ENCODE measurements at regions not wholly inside any gene's neighbourhood (a gene's known extent, or its start where the extent isn't known, plus 50 kb on each side); places are given as distances from the start of the nearest gene placed in this dataset.

DNA sequence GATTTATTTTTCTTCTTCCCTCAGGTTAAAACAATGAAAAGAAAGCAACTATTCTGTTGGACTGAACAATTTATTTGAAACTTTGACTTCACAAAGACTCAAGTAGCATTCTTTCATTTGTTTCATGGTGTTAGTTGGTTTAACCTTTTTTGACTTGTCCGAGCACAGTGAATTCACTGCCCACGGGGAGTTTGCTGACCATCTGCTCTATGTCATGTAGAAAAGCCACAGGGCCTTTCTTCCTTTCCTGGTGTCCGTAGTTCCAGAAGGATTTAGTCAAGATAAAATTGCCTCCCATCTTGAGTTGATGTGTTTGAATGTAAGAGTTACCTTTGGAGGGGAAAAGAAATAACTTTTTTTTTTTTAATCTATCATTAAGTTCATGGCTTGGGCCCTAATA, 55.1 kb upstream of the ZNF608 start:
- DNase-seq: no peak
- no peak overlapping the region for H3K27ac ChIP-seq (ENCODE audit: low read depth, low read length)
- H3K9ac ChIP-seq (ENCODE audit: extremely low read depth, low read length, poor library complexity, severe bottlenecking): no peak overlapping the region
- H3K9me3 ChIP-seq (ENCODE audit: control insufficient read depth, low read length): no peaks in the 10 kb centered on the region
- H3K4me1 ChIP-seq (ENCODE audit: control insufficient read depth, insufficient read depth, low read length): no peaks in the 10 kb centered on the region
- Mint-ChIP-seq H3K4me1 (peaks cover 2% of the 10 kb centered on the region), H3K36me3 (ENCODE audit: low read depth) (no peaks in the 10 kb centered on the region), H3K9me3 (no peaks in the 10 kb centered on the region), H3K27me3 (ENCODE audit: insufficient read depth) (peaks cover 3% of the 10 kb centered on the region), H3K27ac (no peak overlapping the region), H3K4me3 (no peak overlapping the region)
- no peaks in the 10 kb centered on the region for H3K36me3 ChIP-seq (ENCODE audit: control insufficient read depth, insufficient read depth, low read length)
- no peak overlapping the region for H3K4me3 ChIP-seq (ENCODE audit: low read length)
- 56 to 97% methylated on average over 2 to 3 of the region's 3 CpGs for WGBS, 2 experiments (ENCODE audit: insufficient coverage in 1 of 2, insufficient read length in 1 of 2)
- H3K27me3 ChIP-seq (ENCODE audit: control insufficient read depth, insufficient read depth, low read length, poor library complexity, severe bottlenecking): no peaks in the 10 kb centered on the region
- TF ChIP-seq, protein P1, sequence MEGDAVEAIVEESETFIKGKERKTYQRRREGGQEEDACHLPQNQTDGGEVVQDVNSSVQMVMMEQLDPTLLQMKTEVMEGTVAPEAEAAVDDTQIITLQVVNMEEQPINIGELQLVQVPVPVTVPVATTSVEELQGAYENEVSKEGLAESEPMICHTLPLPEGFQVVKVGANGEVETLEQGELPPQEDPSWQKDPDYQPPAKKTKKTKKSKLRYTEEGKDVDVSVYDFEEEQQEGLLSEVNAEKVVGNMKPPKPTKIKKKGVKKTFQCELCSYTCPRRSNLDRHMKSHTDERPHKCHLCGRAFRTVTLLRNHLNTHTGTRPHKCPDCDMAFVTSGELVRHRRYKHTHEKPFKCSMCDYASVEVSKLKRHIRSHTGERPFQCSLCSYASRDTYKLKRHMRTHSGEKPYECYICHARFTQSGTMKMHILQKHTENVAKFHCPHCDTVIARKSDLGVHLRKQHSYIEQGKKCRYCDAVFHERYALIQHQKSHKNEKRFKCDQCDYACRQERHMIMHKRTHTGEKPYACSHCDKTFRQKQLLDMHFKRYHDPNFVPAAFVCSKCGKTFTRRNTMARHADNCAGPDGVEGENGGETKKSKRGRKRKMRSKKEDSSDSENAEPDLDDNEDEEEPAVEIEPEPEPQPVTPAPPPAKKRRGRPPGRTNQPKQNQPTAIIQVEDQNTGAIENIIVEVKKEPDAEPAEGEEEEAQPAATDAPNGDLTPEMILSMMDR (conservative IDR thresholded peaks at IDR 0.05): no peak

DNA sequence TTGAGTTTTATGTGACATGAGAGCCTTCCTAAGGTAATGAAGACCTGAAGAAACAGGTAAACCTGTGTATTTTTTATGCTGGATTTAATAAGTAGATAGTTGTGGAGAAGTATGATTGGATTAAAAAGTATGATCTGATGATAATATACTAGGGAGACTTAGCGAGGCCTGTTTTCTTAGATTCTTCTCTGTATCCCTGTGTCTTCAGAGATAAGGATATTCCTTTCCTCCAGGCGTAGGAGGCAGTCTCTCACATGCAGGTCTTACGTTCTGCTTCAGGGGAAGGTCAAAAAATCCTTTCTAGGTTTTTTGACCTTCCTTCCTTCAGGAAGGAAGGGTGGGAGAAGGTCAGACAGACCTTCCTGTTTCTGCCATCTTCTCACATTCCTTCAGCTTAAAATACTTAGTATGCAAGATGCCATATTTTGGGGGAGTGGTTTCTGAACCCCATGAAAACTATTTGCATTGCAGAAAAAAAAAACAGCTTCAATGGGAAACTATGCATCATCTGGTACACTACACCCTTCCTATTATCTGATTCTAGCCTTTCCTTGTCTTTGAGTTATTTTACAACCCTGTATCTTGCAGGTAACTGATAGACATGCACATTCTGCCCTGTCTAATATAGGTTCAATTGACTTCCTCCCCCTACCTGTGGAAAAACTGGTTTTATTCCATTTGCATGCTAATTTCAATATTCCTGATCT, 57.3 kb upstream of the ZNF608 start:
- 90 to 100% methylated on average over 3 of the region's 3 CpGs for WGBS, 2 experiments (ENCODE audit: insufficient coverage in 1 of 2, insufficient read length in 1 of 2)
- no peaks in the 10 kb centered on the region for H3K9me3 ChIP-seq (ENCODE audit: control insufficient read depth, low read length)
- no peak overlapping the region for H3K9ac ChIP-seq (ENCODE audit: extremely low read depth, low read length, poor library complexity, severe bottlenecking)
- Mint-ChIP-seq H3K27me3 (ENCODE audit: insufficient read depth) (no peaks in the 10 kb centered on the region), H3K4me3 (no peak overlapping the region), H3K27ac (no peak overlapping the region), H3K36me3 (ENCODE audit: low read depth) (no peaks in the 10 kb centered on the region), H3K9me3 (no peaks in the 10 kb centered on the region), H3K4me1 (peaks cover 8% of the 10 kb centered on the region)
- no peaks in the 10 kb centered on the region for H3K27me3 ChIP-seq (ENCODE audit: control insufficient read depth, insufficient read depth, low read length, poor library complexity, severe bottlenecking)
- H3K4me1 ChIP-seq (ENCODE audit: control insufficient read depth, insufficient read depth, low read length): no peaks in the 10 kb centered on the region
- no peak overlapping the region for H3K4me3 ChIP-seq (ENCODE audit: low read length)
- TF ChIP-seq, protein P1 (conservative IDR thresholded peaks at IDR 0.05): no peak
- no peak for DNase-seq
- H3K27ac ChIP-seq (ENCODE audit: low read depth, low read length): no peak overlapping the region
- no peaks in the 10 kb centered on the region for H3K36me3 ChIP-seq (ENCODE audit: control insufficient read depth, insufficient read depth, low read length)

DNA sequence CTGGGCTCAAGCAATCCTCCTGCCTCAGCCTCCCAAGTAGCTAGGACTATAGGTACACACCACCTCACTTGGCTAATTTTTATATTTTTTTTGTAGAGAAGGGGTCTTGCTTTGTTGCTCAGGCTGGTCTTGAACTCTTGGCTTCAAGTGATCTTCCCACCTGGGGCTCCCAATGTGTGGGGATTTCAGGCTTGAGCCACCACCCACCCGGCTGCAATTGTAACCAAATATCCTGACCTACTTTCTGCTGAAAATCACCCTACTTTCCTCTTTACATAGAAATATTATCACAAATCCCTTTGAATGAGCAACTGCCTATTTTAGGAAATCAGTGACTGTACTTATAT, 59.6 kb upstream of the ZNF608 start:
- Histone ChIP-seq H3K27me3 (ENCODE audit: control insufficient read depth, insufficient read depth, low read length, poor library complexity, severe bottlenecking) (no peaks in the 10 kb centered on the region), H3K4me1 (ENCODE audit: control insufficient read depth, insufficient read depth, low read length) (no peaks in the 10 kb centered on the region), H3K36me3 (ENCODE audit: control insufficient read depth, insufficient read depth, low read length) (no peaks in the 10 kb centered on the region), H3K27ac (ENCODE audit: low read depth, low read length) (peak overlapping the region; percentile 80), H3K9ac (ENCODE audit: extremely low read depth, low read length, poor library complexity, severe bottlenecking) (no peak overlapping the region), H3K9me3 (ENCODE audit: control insufficient read depth, low read length) (no peaks in the 10 kb centered on the region), H3K4me3 (ENCODE audit: low read length) (no peak overlapping the region)
- Mint-ChIP-seq H3K4me3 (no peak overlapping the region), H3K9me3 (no peaks in the 10 kb centered on the region), H3K27me3 (ENCODE audit: insufficient read depth) (no peaks in the 10 kb centered on the region), H3K27ac (no peak overlapping the region), H3K36me3 (ENCODE audit: low read depth) (no peaks in the 10 kb centered on the region), H3K4me1 (peaks cover 8% of the 10 kb centered on the region)
- 86 to 88% methylated on average over 1 of the region's 1 CpG for WGBS, 2 experiments (ENCODE audit: insufficient coverage in 1 of 2, insufficient read length in 1 of 2)
- DNase-seq: no peak
- TF ChIP-seq, protein P1 (conservative IDR thresholded peaks at IDR 0.05): no peak
